ENCODE measurements at regions not wholly inside any gene's neighbourhood (a gene's known extent, or its start where the extent isn't known, plus 50 kb on each side); places are given as distances from the start of the nearest gene placed in this dataset.

- TF ChIP-seq, protein P1, sequence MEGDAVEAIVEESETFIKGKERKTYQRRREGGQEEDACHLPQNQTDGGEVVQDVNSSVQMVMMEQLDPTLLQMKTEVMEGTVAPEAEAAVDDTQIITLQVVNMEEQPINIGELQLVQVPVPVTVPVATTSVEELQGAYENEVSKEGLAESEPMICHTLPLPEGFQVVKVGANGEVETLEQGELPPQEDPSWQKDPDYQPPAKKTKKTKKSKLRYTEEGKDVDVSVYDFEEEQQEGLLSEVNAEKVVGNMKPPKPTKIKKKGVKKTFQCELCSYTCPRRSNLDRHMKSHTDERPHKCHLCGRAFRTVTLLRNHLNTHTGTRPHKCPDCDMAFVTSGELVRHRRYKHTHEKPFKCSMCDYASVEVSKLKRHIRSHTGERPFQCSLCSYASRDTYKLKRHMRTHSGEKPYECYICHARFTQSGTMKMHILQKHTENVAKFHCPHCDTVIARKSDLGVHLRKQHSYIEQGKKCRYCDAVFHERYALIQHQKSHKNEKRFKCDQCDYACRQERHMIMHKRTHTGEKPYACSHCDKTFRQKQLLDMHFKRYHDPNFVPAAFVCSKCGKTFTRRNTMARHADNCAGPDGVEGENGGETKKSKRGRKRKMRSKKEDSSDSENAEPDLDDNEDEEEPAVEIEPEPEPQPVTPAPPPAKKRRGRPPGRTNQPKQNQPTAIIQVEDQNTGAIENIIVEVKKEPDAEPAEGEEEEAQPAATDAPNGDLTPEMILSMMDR (IDR thresholded peaks at IDR 0.05) = no peak
- TF ChIP-seq POLR2A (IDR thresholded peaks at IDR 0.05) = no peak
These were observed 403.6 kb upstream of the IRX2 start for GRCh38 chr5:3155046-3155445.

Measured in body of pancreas (tissue), 4 donors.